Neural progenitor cell (in vitro differentiated cells): ENCODE measurements at regions not wholly inside any gene's neighbourhood (a gene's known extent, or its start where the extent isn't known, plus 50 kb on each side); places are given as distances from the start of the nearest gene placed in this dataset.

Source experiments
- DNase-seq: peaks from one replicate; pipeline ENCODE4 v3.0.0-alpha.2; 2016; ENCODE audit warnings: low spot score
- H2AFZ ChIP-seq: fragments of 200-600 bp; sonication (generic); replicated peaks from 2 replicates; pipeline ENCODE4 v1.6.1; 2016; ENCODE audit warnings: antibody characterized with exemption
- H3F3A ChIP-seq: fragments of 200-600 bp; sonication (generic); 2 replicates; pipeline ENCODE4 v1.6.1; 2016; ENCODE audit warnings: antibody characterized with exemption, low read depth
- H3K27ac ChIP-seq: fragments of 200-600 bp; sonication (generic); 2 replicates; pipeline ENCODE4 v1.5.1; 2016; ENCODE audit warnings: mild to moderate bottlenecking
- H3K27me3 ChIP-seq: fragments of 200-600 bp; sonication (generic); 2 replicates; pipeline ENCODE4 v1.6.1; 2016; ENCODE audit warnings: mild to moderate bottlenecking, moderate library complexity
- H3K36me3 ChIP-seq: fragments of 200-600 bp; sonication (generic); 2 replicates; pipeline ENCODE4 v1.5.1; 2016
- H3K4me1 ChIP-seq: fragments of 200-600 bp; sonication (generic); 2 replicates; pipeline ENCODE4 v1.6.1; 2016; ENCODE audit warnings: mixed run types
- H3K4me2 ChIP-seq: fragments of 200-600 bp; sonication (generic); 2 replicates; pipeline ENCODE4 v1.6.1; 2016
- H3K4me3 ChIP-seq: fragments of 200-600 bp; sonication (generic); 2 replicates; pipeline ENCODE4 v1.5.1; 2016
- H3K79me2 ChIP-seq: fragments of 200-600 bp; sonication (generic); 2 replicates; pipeline ENCODE4 v1.6.1; 2016; ENCODE audit warnings: low read depth
- H3K9ac ChIP-seq: fragments of 200-600 bp; sonication (generic); 2 replicates; pipeline ENCODE4 v1.6.1; 2016
- H3K9me3 ChIP-seq: fragments of 200-600 bp; sonication (generic); 2 replicates; pipeline ENCODE4 v1.5.1; 2016; ENCODE audit warnings: low read depth
- H4K20me1 ChIP-seq: fragments of 200-600 bp; sonication (generic); 2 replicates; pipeline ENCODE4 v1.6.1; 2016; ENCODE audit warnings: low read depth
- H3K27ac Mint-ChIP-seq: 3 replicates; pipeline ENCODE4 v1.8.0; 2021; ENCODE audit warnings: mixed read lengths
- H3K27me3 Mint-ChIP-seq: 2 replicates; pipeline ENCODE4 v1.8.0; 2022; ENCODE audit warnings: low read depth, mild to moderate bottlenecking, inconsistent platforms, moderate library complexity, mixed read lengths; ENCODE audit not compliant: insufficient read depth
- H3K36me3 Mint-ChIP-seq: 3 replicates; pipeline ENCODE4 v1.8.0; 2021; ENCODE audit warnings: mixed read lengths
- H3K4me1 Mint-ChIP-seq: 3 replicates; pipeline ENCODE4 v1.8.0; 2021; ENCODE audit warnings: mixed read lengths
- H3K4me3 Mint-ChIP-seq: 3 replicates; pipeline ENCODE4 v1.8.0; 2021; ENCODE audit warnings: mild to moderate bottlenecking, moderate library complexity, mixed read lengths
- H3K9me3 Mint-ChIP-seq: 3 replicates; pipeline ENCODE4 v1.8.0; 2020; ENCODE audit warnings: mixed read lengths
- CTCF ChIP-seq: fragments of 200-600 bp; sonication (generic); IDR thresholded peaks from 2 replicates; pipeline ENCODE4 v1.5.1; 2017; ENCODE audit warnings: antibody characterized with exemption, mild to moderate bottlenecking
- EZH2 ChIP-seq: fragments of 200-600 bp; sonication (generic); IDR thresholded peaks from 2 replicates; pipeline ENCODE4 v1.6.1; 2017; ENCODE audit warnings: antibody characterized with exemption, mild to moderate bottlenecking, moderate library complexity
- EZH2phosphoT487 ChIP-seq: fragments of 200-600 bp; sonication (generic); IDR thresholded peaks from 2 replicates; pipeline ENCODE4 v1.6.1; 2017; ENCODE audit warnings: antibody characterized with exemption

GRCh38 chr12:74193191-74193590 lies 344.4 kb upstream of the ATXN7L3B start:
- Histone ChIP-seq H3F3A (no peaks in the 10 kb centered on the region), H2AFZ (no peak overlapping the region), H3K9ac (no peak overlapping the region), H3K9me3 (no peaks in the 10 kb centered on the region), H4K20me1 (no peaks in the 10 kb centered on the region), H3K4me2 (no peak overlapping the region), H3K27me3 (no peaks in the 10 kb centered on the region), H3K79me2 (no peaks in the 10 kb centered on the region), H3K27ac (no peak overlapping the region), H3K36me3 (no peaks in the 10 kb centered on the region), H3K4me3 (no peak overlapping the region), H3K4me1 (no peaks in the 10 kb centered on the region)
- no peak for TF ChIP-seq EZH2
- TF ChIP-seq EZH2phosphoT487, result no peak
- no peak for TF ChIP-seq CTCF
- H3K4me3 Mint-ChIP-seq, result no peak overlapping the region
- DNase-seq, result no peak
- H3K27ac Mint-ChIP-seq, result no peak overlapping the region
- peaks cover 3% of the 10 kb centered on the region for H3K4me1 Mint-ChIP-seq
- no peaks in the 10 kb centered on the region for H3K9me3 Mint-ChIP-seq
- H3K27me3 Mint-ChIP-seq, result peaks cover 2% of the 10 kb centered on the region
- H3K36me3 Mint-ChIP-seq, result no peaks in the 10 kb centered on the region

- Histone ChIP-seq H3K4me3 (no peak overlapping the region), H3K9ac (no peak overlapping the region), H3F3A (no peaks in the 10 kb centered on the region), H2AFZ (peak overlapping the region; percentile 80), H3K27ac (no peak overlapping the region), H3K4me2 (peak overlapping the region; percentile 1), H3K36me3 (no peaks in the 10 kb centered on the region), H3K27me3 (no peaks in the 10 kb centered on the region), H4K20me1 (no peaks in the 10 kb centered on the region), H3K4me1 (peaks cover 11% of the 10 kb centered on the region), H3K79me2 (no peaks in the 10 kb centered on the region), H3K9me3 (no peaks in the 10 kb centered on the region)
- DNase-seq, result peak; percentile 1
- Mint-ChIP-seq H3K27ac (no peak overlapping the region), H3K36me3 (no peaks in the 10 kb centered on the region), H3K9me3 (peaks cover 4% of the 10 kb centered on the region), H3K4me3 (no peak overlapping the region), H3K4me1 (no peaks in the 10 kb centered on the region), H3K27me3 (no peaks in the 10 kb centered on the region)
- TF ChIP-seq EZH2 (no peak), CTCF (no peak), EZH2phosphoT487 (no peak)
Observed at GRCh38 chr12:74204236-74204635, 333.4 kb upstream of the ATXN7L3B start.

GRCh38 chr12:74227846-74228545 lies 309.6 kb upstream of the ATXN7L3B start:
- H3K79me2 ChIP-seq, result no peaks in the 10 kb centered on the region
- no peak overlapping the region for H3K4me2 ChIP-seq
- H3K9ac ChIP-seq, result no peak overlapping the region
- H3K9me3 ChIP-seq, result no peaks in the 10 kb centered on the region
- no peaks in the 10 kb centered on the region for H3F3A ChIP-seq
- Mint-ChIP-seq H3K4me3 (no peak overlapping the region), H3K4me1 (no peaks in the 10 kb centered on the region), H3K36me3 (no peaks in the 10 kb centered on the region), H3K9me3 (no peaks in the 10 kb centered on the region), H3K27me3 (no peaks in the 10 kb centered on the region), H3K27ac (no peak overlapping the region)
- no peaks in the 10 kb centered on the region for H3K4me1 ChIP-seq
- no peak for TF ChIP-seq EZH2
- TF ChIP-seq EZH2phosphoT487, result no peak
- TF ChIP-seq CTCF, result no peak
- H4K20me1 ChIP-seq, result no peaks in the 10 kb centered on the region
- H3K27me3 ChIP-seq, result no peaks in the 10 kb centered on the region
- no peak overlapping the region for H2AFZ ChIP-seq
- no peaks in the 10 kb centered on the region for H3K36me3 ChIP-seq
- H3K4me3 ChIP-seq, result no peak overlapping the region
- H3K27ac ChIP-seq, result no peak overlapping the region
- DNase-seq, result no peak
